ENCODE measurements at regions not wholly inside any gene's neighbourhood (a gene's known extent, or its start where the extent isn't known, plus 50 kb on each side); places are given as distances from the start of the nearest gene placed in this dataset.

DNA sequence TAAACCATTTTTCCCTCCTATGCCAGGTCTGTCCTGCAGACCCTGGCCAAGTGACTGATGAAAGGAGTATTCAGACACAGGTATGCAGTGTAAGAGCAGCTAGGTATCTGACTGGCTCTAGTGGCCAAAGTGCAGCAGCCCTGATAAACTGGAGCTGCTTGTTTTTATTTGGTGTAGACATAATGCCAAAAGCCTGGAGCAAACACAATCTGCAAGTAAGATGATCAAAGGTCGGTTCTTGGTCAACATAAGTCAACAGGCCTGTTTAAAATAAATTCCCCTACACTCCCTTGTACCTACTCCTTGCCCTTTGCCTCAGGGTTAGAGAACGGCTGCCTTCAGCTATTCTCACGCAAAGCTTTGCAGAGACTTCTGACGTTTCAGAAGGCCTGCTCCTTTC is 1003.1 kb downstream of the ZPLD1 start:
- Histone ChIP-seq H3K27ac (no peak overlapping the region), H3K4me3 (no peak overlapping the region), H3K4me2 (no peak overlapping the region), H3K9me3 (no peaks in the 10 kb centered on the region), H3K4me1 (no peaks in the 10 kb centered on the region)
- DNase-seq (ENCODE audit: low read depth in 1 of 2, low spot score in 1 of 2) (no peak), ATAC-seq (no peak), FAIRE-seq (no peak)
- TF ChIP-seq HOXB5 (CRISPR knock-in tag; IDR thresholded peaks at IDR 0.05) (no peak), HOXA7 (CRISPR knock-in tag; IDR thresholded peaks at IDR 0.05) (no peak), GATA3 (IDR thresholded peaks at IDR 0.05; ENCODE audit: borderline replicate concordance) (no peak), JUN (IDR thresholded peaks at IDR 0.05) (no peak)
- TF ChIP-seq, protein P1, sequence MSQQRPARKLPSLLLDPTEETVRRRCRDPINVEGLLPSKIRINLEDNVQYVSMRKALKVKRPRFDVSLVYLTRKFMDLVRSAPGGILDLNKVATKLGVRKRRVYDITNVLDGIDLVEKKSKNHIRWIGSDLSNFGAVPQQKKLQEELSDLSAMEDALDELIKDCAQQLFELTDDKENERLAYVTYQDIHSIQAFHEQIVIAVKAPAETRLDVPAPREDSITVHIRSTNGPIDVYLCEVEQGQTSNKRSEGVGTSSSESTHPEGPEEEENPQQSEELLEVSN (IDR thresholded peaks at IDR 0.05; ENCODE audit: borderline replicate concordance, low read depth): no peak
- TF ChIP-seq, protein P2, sequence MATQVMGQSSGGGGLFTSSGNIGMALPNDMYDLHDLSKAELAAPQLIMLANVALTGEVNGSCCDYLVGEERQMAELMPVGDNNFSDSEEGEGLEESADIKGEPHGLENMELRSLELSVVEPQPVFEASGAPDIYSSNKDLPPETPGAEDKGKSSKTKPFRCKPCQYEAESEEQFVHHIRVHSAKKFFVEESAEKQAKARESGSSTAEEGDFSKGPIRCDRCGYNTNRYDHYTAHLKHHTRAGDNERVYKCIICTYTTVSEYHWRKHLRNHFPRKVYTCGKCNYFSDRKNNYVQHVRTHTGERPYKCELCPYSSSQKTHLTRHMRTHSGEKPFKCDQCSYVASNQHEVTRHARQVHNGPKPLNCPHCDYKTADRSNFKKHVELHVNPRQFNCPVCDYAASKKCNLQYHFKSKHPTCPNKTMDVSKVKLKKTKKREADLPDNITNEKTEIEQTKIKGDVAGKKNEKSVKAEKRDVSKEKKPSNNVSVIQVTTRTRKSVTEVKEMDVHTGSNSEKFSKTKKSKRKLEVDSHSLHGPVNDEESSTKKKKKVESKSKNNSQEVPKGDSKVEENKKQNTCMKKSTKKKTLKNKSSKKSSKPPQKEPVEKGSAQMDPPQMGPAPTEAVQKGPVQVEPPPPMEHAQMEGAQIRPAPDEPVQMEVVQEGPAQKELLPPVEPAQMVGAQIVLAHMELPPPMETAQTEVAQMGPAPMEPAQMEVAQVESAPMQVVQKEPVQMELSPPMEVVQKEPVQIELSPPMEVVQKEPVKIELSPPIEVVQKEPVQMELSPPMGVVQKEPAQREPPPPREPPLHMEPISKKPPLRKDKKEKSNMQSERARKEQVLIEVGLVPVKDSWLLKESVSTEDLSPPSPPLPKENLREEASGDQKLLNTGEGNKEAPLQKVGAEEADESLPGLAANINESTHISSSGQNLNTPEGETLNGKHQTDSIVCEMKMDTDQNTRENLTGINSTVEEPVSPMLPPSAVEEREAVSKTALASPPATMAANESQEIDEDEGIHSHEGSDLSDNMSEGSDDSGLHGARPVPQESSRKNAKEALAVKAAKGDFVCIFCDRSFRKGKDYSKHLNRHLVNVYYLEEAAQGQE (IDR thresholded peaks at IDR 0.05): no peak
- ChIA-PET CTCF (no interaction called here), POLR2A (no interaction called here)
- 21% methylated on average over 4 of the region's 4 CpGs for WGBS (ENCODE audit: missing lambda C conversion rate)

DNA sequence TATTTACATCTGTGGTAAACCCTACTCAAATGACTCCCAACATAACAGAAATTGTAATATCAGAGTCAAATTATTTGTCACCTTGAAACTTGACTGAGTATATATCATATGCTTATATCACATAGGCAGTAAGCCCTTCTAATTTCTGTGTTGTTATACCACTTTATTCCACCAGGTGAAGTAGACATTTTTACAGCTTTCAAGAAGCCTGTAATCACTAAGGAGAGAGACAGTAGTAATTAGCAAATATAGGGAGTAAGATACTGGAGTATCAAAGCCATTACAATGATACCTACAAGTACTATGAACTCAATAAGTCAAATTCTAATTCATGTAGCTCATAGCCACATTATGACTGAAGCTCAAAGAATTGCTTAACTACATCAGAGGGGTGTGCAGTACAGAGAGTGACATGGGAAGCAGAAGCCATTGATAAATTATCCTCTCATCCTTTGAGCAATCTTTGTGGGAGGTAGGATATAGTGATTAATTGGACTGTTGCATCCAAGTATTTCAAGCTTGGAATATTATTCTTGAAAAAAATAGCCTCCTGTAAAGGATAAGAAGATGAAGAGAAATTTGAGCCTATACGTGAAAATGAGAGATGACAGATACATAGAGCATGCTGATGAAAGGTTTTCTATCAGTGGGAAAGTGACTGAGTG is 1005.9 kb downstream of the ZPLD1 start:
- 31% methylated on average over 1 of the region's 1 CpG for WGBS (ENCODE audit: missing lambda C conversion rate)
- Histone ChIP-seq H3K27ac (no peak overlapping the region), H3K4me3 (no peak overlapping the region), H3K9me3 (no peaks in the 10 kb centered on the region), H3K4me1 (no peaks in the 10 kb centered on the region), H3K4me2 (no peak overlapping the region)
- ChIA-PET POLR2A (no interaction called here), CTCF (interaction anchor here (0.9 kb wide), 1 partner anchor 12 kb away, joined by 3 read pairs; no protein-coding TSS in a partner anchor)
- DNase-seq (ENCODE audit: low read depth in 1 of 2, low spot score in 1 of 2) (peak in 1 of 2 experiments; percentile 4), ATAC-seq (no peak), FAIRE-seq (no peak)
- TF ChIP-seq POLR2AphosphoS2 (conservative IDR thresholded peaks at IDR 0.05; ENCODE audit: low read length): no peak
- TF ChIP-seq HES2 (IDR thresholded peaks at IDR 0.05): no peak
- TF ChIP-seq ESRRA (IDR thresholded peaks at IDR 0.05; ENCODE audit: borderline replicate concordance, low read length): no peak
- no peak for TF ChIP-seq MAFK (IDR thresholded peaks at IDR 0.05; ENCODE audit: partially characterized antibody)
- no peak for TF ChIP-seq TFCP2L1 (CRISPR knock-in tag; IDR thresholded peaks at IDR 0.05)
- no peak for TF ChIP-seq HOXB5 (CRISPR knock-in tag; IDR thresholded peaks at IDR 0.05)
- no peak for TF ChIP-seq SREBF2 (IDR thresholded peaks at IDR 0.05)
- TF ChIP-seq, protein P2 (IDR thresholded peaks at IDR 0.05): no peak
- TF ChIP-seq NR3C1 (IDR thresholded peaks at IDR 0.05): no peak
- TF ChIP-seq EHMT2 (IDR thresholded peaks at IDR 0.05; ENCODE audit: low read depth): no peak
- TF ChIP-seq, protein P3, sequence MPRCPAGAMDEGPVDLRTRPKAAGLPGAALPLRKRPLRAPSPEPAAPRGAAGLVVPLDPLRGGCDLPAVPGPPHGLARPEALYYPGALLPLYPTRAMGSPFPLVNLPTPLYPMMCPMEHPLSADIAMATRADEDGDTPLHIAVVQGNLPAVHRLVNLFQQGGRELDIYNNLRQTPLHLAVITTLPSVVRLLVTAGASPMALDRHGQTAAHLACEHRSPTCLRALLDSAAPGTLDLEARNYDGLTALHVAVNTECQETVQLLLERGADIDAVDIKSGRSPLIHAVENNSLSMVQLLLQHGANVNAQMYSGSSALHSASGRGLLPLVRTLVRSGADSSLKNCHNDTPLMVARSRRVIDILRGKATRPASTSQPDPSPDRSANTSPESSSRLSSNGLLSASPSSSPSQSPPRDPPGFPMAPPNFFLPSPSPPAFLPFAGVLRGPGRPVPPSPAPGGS (IDR thresholded peaks at IDR 0.05): no peak

Data from A549 (cell line).